OCI-LY7 (cell line): ENCODE measurements at regions not wholly inside any gene's neighbourhood (a gene's known extent, or its start where the extent isn't known, plus 50 kb on each side); places are given as distances from the start of the nearest gene placed in this dataset.

Experiments used
- EZH2phosphoT487 ChIP-seq: fragments of 200-600 bp; sonication (generic); IDR thresholded peaks from 2 replicates; pipeline ENCODE4 v1.6.1; 2018; ENCODE audit warnings: low read depth, borderline replicate concordance, mild to moderate bottlenecking, mixed run types, antibody characterized with exemption, low read length, moderate library complexity, mixed read lengths
- TF ChIP-seq, protein P1 (sequence below): fragments of 200-600 bp; sonication (generic); conservative IDR thresholded peaks from 2 replicates; pipeline ENCODE4 v1.5.1; 2014; ENCODE audit warnings: mild to moderate bottlenecking, antibody characterized with exemption, low read length, moderate library complexity, mixed read lengths

- TF ChIP-seq, protein P1, sequence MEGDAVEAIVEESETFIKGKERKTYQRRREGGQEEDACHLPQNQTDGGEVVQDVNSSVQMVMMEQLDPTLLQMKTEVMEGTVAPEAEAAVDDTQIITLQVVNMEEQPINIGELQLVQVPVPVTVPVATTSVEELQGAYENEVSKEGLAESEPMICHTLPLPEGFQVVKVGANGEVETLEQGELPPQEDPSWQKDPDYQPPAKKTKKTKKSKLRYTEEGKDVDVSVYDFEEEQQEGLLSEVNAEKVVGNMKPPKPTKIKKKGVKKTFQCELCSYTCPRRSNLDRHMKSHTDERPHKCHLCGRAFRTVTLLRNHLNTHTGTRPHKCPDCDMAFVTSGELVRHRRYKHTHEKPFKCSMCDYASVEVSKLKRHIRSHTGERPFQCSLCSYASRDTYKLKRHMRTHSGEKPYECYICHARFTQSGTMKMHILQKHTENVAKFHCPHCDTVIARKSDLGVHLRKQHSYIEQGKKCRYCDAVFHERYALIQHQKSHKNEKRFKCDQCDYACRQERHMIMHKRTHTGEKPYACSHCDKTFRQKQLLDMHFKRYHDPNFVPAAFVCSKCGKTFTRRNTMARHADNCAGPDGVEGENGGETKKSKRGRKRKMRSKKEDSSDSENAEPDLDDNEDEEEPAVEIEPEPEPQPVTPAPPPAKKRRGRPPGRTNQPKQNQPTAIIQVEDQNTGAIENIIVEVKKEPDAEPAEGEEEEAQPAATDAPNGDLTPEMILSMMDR: no peak
- TF ChIP-seq EZH2phosphoT487: no peak
These were observed 197.9 kb upstream of the HDAC4 start for GRCh38 chr2:239598732-239599090.
